ENCODE measurements at regions not wholly inside any gene's neighbourhood (a gene's known extent, or its start where the extent isn't known, plus 50 kb on each side); places are given as distances from the start of the nearest gene placed in this dataset.

DNA sequence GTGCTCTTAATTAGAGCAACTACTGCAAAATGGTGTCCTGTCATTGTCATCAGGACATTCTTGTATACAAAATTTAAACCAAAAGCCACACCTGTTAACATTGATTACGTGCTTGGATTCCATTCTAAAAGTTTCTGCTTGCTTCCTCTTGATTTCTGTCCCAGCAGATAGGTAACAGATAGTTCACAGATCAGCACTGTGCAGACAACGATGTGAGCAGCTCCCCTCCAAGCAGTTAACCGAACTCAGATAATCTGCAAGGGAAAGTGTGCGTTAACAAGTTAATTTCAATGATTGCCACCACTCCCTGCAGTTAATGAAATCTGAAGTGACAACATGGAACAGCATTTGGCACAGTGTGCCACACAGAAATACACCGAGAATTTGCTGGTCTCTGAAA lies 54.4 kb upstream of the RELL1 start:
- FAIRE-seq (no peak), ATAC-seq (no peak), DNase-seq (ENCODE audit: low read depth in 1 of 2, low spot score in 1 of 2) (no peak)
- CTCF ChIA-PET: no interaction called here
- no peak overlapping the region for H3K27ac ChIP-seq
- H3K9me3 ChIP-seq: no peaks in the 10 kb centered on the region
- TF ChIP-seq NPAS2 (CRISPR knock-in tag; IDR thresholded peaks at IDR 0.05; ENCODE audit: borderline replicate concordance) (no peak), FOSL2 (IDR thresholded peaks at IDR 0.05) (no peak), FOSL2 (CRISPR knock-in tag; IDR thresholded peaks at IDR 0.05) (no peak), JUN (IDR thresholded peaks at IDR 0.05) (no peak), NFE2L2 (conservative IDR thresholded peaks at IDR 0.05; ENCODE audit: low read length) (no peak), BHLHE40 (IDR thresholded peaks at IDR 0.05; ENCODE audit: low read depth, low read length) (no peak), JUNB (IDR thresholded peaks at IDR 0.05) (no peak)
- H3K4me1 ChIP-seq: no peaks in the 10 kb centered on the region
- H3K4me3 ChIP-seq: no peak overlapping the region
- WGBS (ENCODE audit: missing lambda C conversion rate): 45% methylated on average over 5 of the region's 5 CpGs
- POLR2A ChIA-PET: no interaction called here
- H3K4me2 ChIP-seq: no peak overlapping the region

DNA sequence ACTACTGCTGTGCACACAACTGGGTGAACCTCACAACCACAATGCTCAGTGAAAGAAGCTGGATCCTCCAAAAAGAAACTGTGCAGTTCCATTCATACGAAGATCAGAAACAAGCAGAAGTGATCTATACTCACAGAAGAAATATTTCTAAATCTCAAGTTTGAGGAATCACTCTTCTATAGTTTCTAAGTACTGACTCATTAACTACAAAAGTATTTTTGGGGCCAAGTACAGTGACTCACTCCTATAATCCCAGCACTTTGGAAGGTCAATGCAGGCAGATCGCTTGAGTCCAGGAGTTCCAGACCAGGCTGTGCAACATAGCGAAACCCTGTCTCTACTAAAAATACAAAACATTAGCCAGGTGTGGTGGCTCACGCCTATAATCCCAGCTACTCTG lies 51.3 kb upstream of the RELL1 start:
- DNase-seq (ENCODE audit: low read depth in 1 of 2, low spot score in 1 of 2) (no peak), FAIRE-seq (no peak), ATAC-seq (no peak)
- Histone ChIP-seq H3K4me3 (no peak overlapping the region), H3K9me3 (no peaks in the 10 kb centered on the region), H3K4me1 (no peaks in the 10 kb centered on the region), H3K27ac (no peak overlapping the region), H3K4me2 (no peak overlapping the region)
- WGBS (ENCODE audit: missing lambda C conversion rate): 65% methylated on average over 4 of the region's 4 CpGs
- ChIA-PET CTCF (interaction anchor here (1.2 kb wide), 1 partner anchor 65 kb away, joined by 3 read pairs; no protein-coding TSS in a partner anchor), POLR2A (no interaction called here)
- TF ChIP-seq HOXB5 (CRISPR knock-in tag; IDR thresholded peaks at IDR 0.05) (no peak), EHMT2 (IDR thresholded peaks at IDR 0.05; ENCODE audit: low read depth) (no peak), RAD21 (conservative IDR thresholded peaks at IDR 0.05 in 1 of 2, IDR thresholded peaks at IDR 0.05 in 1 of 2) (no peak), JUN (IDR thresholded peaks at IDR 0.05) (no peak), HEYL (CRISPR knock-in tag; IDR thresholded peaks at IDR 0.05) (no peak), RNF2 (IDR thresholded peaks at IDR 0.05; ENCODE audit: borderline replicate concordance, low read depth) (no peak), CEBPB (IDR thresholded peaks at IDR 0.05) (no peak), NR3C1 (IDR thresholded peaks at IDR 0.05) (no peak), NPAS2 (CRISPR knock-in tag; IDR thresholded peaks at IDR 0.05; ENCODE audit: borderline replicate concordance) (no peak), EP300 (IDR thresholded peaks at IDR 0.05) (no peak), PHF8 (IDR thresholded peaks at IDR 0.05; ENCODE audit: borderline replicate concordance, low read depth) (no peak), FOSB (CRISPR knock-in tag; IDR thresholded peaks at IDR 0.05) (no peak), FOXS1 (CRISPR knock-in tag; IDR thresholded peaks at IDR 0.05) (no peak), NFE2L2 (conservative IDR thresholded peaks at IDR 0.05; ENCODE audit: low read length) (no peak), SREBF2 (IDR thresholded peaks at IDR 0.05) (no peak), CBX8 (IDR thresholded peaks at IDR 0.05) (no peak), BHLHE40 (IDR thresholded peaks at IDR 0.05; ENCODE audit: low read depth, low read length) (no peak), TFCP2L1 (CRISPR knock-in tag; IDR thresholded peaks at IDR 0.05) (no peak)
- TF ChIP-seq, protein P1, sequence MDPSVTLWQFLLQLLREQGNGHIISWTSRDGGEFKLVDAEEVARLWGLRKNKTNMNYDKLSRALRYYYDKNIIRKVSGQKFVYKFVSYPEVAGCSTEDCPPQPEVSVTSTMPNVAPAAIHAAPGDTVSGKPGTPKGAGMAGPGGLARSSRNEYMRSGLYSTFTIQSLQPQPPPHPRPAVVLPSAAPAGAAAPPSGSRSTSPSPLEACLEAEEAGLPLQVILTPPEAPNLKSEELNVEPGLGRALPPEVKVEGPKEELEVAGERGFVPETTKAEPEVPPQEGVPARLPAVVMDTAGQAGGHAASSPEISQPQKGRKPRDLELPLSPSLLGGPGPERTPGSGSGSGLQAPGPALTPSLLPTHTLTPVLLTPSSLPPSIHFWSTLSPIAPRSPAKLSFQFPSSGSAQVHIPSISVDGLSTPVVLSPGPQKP (IDR thresholded peaks at IDR 0.05; ENCODE audit: low read depth, low read length): no peak
- TF ChIP-seq, protein P2, sequence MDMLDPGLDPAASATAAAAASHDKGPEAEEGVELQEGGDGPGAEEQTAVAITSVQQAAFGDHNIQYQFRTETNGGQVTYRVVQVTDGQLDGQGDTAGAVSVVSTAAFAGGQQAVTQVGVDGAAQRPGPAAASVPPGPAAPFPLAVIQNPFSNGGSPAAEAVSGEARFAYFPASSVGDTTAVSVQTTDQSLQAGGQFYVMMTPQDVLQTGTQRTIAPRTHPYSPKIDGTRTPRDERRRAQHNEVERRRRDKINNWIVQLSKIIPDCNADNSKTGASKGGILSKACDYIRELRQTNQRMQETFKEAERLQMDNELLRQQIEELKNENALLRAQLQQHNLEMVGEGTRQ (IDR thresholded peaks at IDR 0.05): no peak

Data from A549 (cell line).